KMS-11 (cell line): ENCODE measurements at regions not wholly inside any gene's neighbourhood (a gene's known extent, or its start where the extent isn't known, plus 50 kb on each side); places are given as distances from the start of the nearest gene placed in this dataset.

Source experiments
- H2AFZ ChIP-seq: fragments of 200-600 bp; sonication (generic); 2 replicates; pipeline ENCODE4 v1.6.1; 2016; ENCODE audit warnings: antibody characterized with exemption, mixed run types, low read depth
- H3K27ac ChIP-seq: fragments of 200-600 bp; sonication (generic); 2 replicates; pipeline ENCODE4 v1.6.1; 2016; ENCODE audit warnings: mild to moderate bottlenecking, mixed run types
- H3K27me3 ChIP-seq: fragments of 200-600 bp; sonication (generic); 2 replicates; pipeline ENCODE4 v1.6.1; 2017; ENCODE audit warnings: mild to moderate bottlenecking, low read depth, mixed run types, moderate library complexity; ENCODE audit not compliant: insufficient read depth
- H3K36me3 ChIP-seq: fragments of 200-600 bp; sonication (generic); 2 replicates; pipeline ENCODE4 v1.6.1; 2017; ENCODE audit warnings: mild to moderate bottlenecking, mixed run types; ENCODE audit not compliant: insufficient read depth
- H3K4me1 ChIP-seq: fragments of 200-600 bp; sonication (generic); 2 replicates; pipeline ENCODE4 v1.6.1; 2016; ENCODE audit warnings: mild to moderate bottlenecking, low read depth, mixed run types; ENCODE audit not compliant: poor library complexity, severe bottlenecking
- H3K4me2 ChIP-seq: fragments of 200-600 bp; sonication (generic); 2 replicates; pipeline ENCODE4 v1.7.0; 2016; ENCODE audit warnings: mild to moderate bottlenecking, mixed run types
- H3K4me3 ChIP-seq: fragments of 200-600 bp; sonication (generic); IDR thresholded peaks from 2 replicates; pipeline ENCODE4 v1.6.1; 2017; ENCODE audit warnings: low read depth, low read length, mixed read lengths; ENCODE audit not compliant: insufficient read depth
- H3K79me2 ChIP-seq: fragments of 200-600 bp; sonication (generic); 2 replicates; pipeline ENCODE4 v1.6.1; 2016; ENCODE audit warnings: low read depth, mixed run types; ENCODE audit not compliant: insufficient read depth
- H3K9ac ChIP-seq: fragments of 200-600 bp; sonication (generic); 2 replicates; pipeline ENCODE4 v1.6.1; 2016; ENCODE audit warnings: mild to moderate bottlenecking, mixed run types
- H4K20me1 ChIP-seq: fragments of 200-600 bp; sonication (generic); 2 replicates; pipeline ENCODE4 v1.6.1; 2016; ENCODE audit warnings: mild to moderate bottlenecking, mixed run types; ENCODE audit not compliant: insufficient read depth
- CTCF ChIP-seq: fragments of 200-600 bp; sonication (generic); conservative IDR thresholded peaks from 2 replicates; pipeline ENCODE4 v1.6.1; 2017; ENCODE audit warnings: low read depth, mild to moderate bottlenecking, antibody characterized with exemption, low read length, moderate library complexity, mixed read lengths

- no peaks in the 10 kb centered on the region for H3K4me1 ChIP-seq
- peak overlapping the region; percentile 46; the same call in 1 of the 2 replicates for H2AFZ ChIP-seq
- no peaks in the 10 kb centered on the region for H4K20me1 ChIP-seq
- TF ChIP-seq CTCF = peak; percentile 84
- H3K79me2 ChIP-seq = no peaks in the 10 kb centered on the region
- no peak overlapping the region for H3K4me3 ChIP-seq
- no peak overlapping the region; the same call in 1 of the 2 replicates for H3K4me2 ChIP-seq
- H3K27ac ChIP-seq = no peak overlapping the region
- H3K36me3 ChIP-seq = no peaks in the 10 kb centered on the region
- no peaks in the 10 kb centered on the region for H3K27me3 ChIP-seq
- no peak overlapping the region for H3K9ac ChIP-seq
Measured at GRCh38 chr11:123246749-123247495, 51.9 kb upstream of the CLMP start.

GRCh38 chr11:123245567-123245966 is 50.5 kb upstream of the CLMP start:
- Histone ChIP-seq H3K36me3 (no peaks in the 10 kb centered on the region), H3K4me3 (no peak overlapping the region), H4K20me1 (no peaks in the 10 kb centered on the region), H3K4me1 (no peaks in the 10 kb centered on the region), H3K4me2 (no peak overlapping the region), H3K27me3 (no peaks in the 10 kb centered on the region), H3K9ac (no peak overlapping the region), H3K79me2 (no peaks in the 10 kb centered on the region), H3K27ac (no peak overlapping the region), H2AFZ (no peak overlapping the region)
- TF ChIP-seq CTCF = no peak
